ENCODE measurements at regions not wholly inside any gene's neighbourhood (a gene's known extent, or its start where the extent isn't known, plus 50 kb on each side); places are given as distances from the start of the nearest gene placed in this dataset.

- Histone ChIP-seq H4K20me1 (replicated peaks; ENCODE audit: control insufficient read depth, extremely low read depth, insufficient read depth, low read length) (no peaks in the 10 kb centered on the region), H2AFZ (ENCODE audit: low read depth, low read length) (no peak overlapping the region), H3K27me3 (ENCODE audit: control insufficient read depth in 2 of 2, insufficient read depth in 2 of 2, low read length in 2 of 2) (no peaks in the 10 kb centered on the region), H3K79me2 (ENCODE audit: control insufficient read depth, insufficient read depth, low read length) (no peaks in the 10 kb centered on the region), H3K9ac (replicated peaks; ENCODE audit: extremely low read depth, insufficient read depth, low read length) (no peak overlapping the region), H3K4me3 (replicated peaks in 1 of 3; ENCODE audit: insufficient read depth in 1 of 3, low read depth in 1 of 3, low read length in 3 of 3) (no peak overlapping the region), H3K9me3 (replicated peaks; ENCODE audit: control insufficient read depth, insufficient read depth, low read length) (peaks cover 7% of the 10 kb centered on the region), H3K4me2 (ENCODE audit: insufficient read depth, low read length) (no peak overlapping the region), H3K4me1 (ENCODE audit: control insufficient read depth, extremely low read depth, insufficient read depth, low read length) (no peaks in the 10 kb centered on the region), H3K27ac (ENCODE audit: insufficient read depth, low read depth, low read length) (no peak overlapping the region), H3K36me3 (ENCODE audit: control insufficient read depth in 2 of 2, extremely low read depth in 1 of 2, insufficient read depth in 2 of 2, low read length in 2 of 2) (no peaks in the 10 kb centered on the region), H3K9me1 (replicated peaks; ENCODE audit: control insufficient read depth, extremely low read depth, insufficient read depth, low read length) (no peaks in the 10 kb centered on the region)
- intact Hi-C loops (cut with micrococcal nuclease): no loop called here
- POLR2A ChIA-PET: no interaction called here
- no TSS peak for BruUV-seq (replicated peaks)
- dilution Hi-C loops (cut with MboI; ENCODE audit: extremely low pct_ligation_motif_present, low sequenced_read_pairs): no loop called here
- CTCF ChIA-PET: no interaction called here
- no peak for FAIRE-seq
- TF ChIP-seq GATA2 (IDR thresholded peaks at IDR 0.05; ENCODE audit: insufficient read depth, insufficient read length, low read depth, low read length) (no peak), POLR2A (IDR thresholded peaks at IDR 0.05; ENCODE audit: low read depth, low read length) (no peak)
- DNase-seq (ENCODE audit: low read depth, low spot score): no peak
Observed at GRCh38 chr12:126488806-126489205, 1423.6 kb downstream of the AACS start.

- no peak overlapping the region for H3K4me3 ChIP-seq (replicated peaks in 1 of 3; ENCODE audit: insufficient read depth in 1 of 3, low read depth in 1 of 3, low read length in 3 of 3)
- no peak overlapping the region for H2AFZ ChIP-seq (ENCODE audit: low read depth, low read length)
- BruUV-seq (replicated peaks): no TSS peak
- H3K27me3 ChIP-seq (ENCODE audit: control insufficient read depth in 2 of 2, insufficient read depth in 2 of 2, low read length in 2 of 2): no peaks in the 10 kb centered on the region
- intact Hi-C loops (cut with micrococcal nuclease) (no loop called here), dilution Hi-C loops (cut with MboI; ENCODE audit: extremely low pct_ligation_motif_present, low sequenced_read_pairs) (no loop called here)
- DNase-seq (ENCODE audit: low read depth, low spot score): no peak
- H3K36me3 ChIP-seq (ENCODE audit: control insufficient read depth in 2 of 2, extremely low read depth in 1 of 2, insufficient read depth in 2 of 2, low read length in 2 of 2): no peaks in the 10 kb centered on the region
- no peak overlapping the region for H3K27ac ChIP-seq (ENCODE audit: insufficient read depth, low read depth, low read length)
- peaks cover 3% of the 10 kb centered on the region for H3K9me3 ChIP-seq (replicated peaks; ENCODE audit: control insufficient read depth, insufficient read depth, low read length)
- no peaks in the 10 kb centered on the region for H4K20me1 ChIP-seq (replicated peaks; ENCODE audit: control insufficient read depth, extremely low read depth, insufficient read depth, low read length)
- FAIRE-seq: no peak
- ChIA-PET POLR2A (no interaction called here), CTCF (no interaction called here)
- H3K9ac ChIP-seq (replicated peaks; ENCODE audit: extremely low read depth, insufficient read depth, low read length): no peak overlapping the region
- no peak overlapping the region for H3K4me2 ChIP-seq (ENCODE audit: insufficient read depth, low read length)
- no peaks in the 10 kb centered on the region for H3K79me2 ChIP-seq (ENCODE audit: control insufficient read depth, insufficient read depth, low read length)
- no peaks in the 10 kb centered on the region for H3K9me1 ChIP-seq (replicated peaks; ENCODE audit: control insufficient read depth, extremely low read depth, insufficient read depth, low read length)
- TF ChIP-seq JUN (IDR thresholded peaks at IDR 0.05; ENCODE audit: borderline replicate concordance, insufficient read depth, insufficient read length, low read depth) (no peak), MYC (IDR thresholded peaks at IDR 0.05; ENCODE audit: low read depth, low read length) (no peak), POLR2AphosphoS5 (IDR thresholded peaks at IDR 0.05; ENCODE audit: insufficient read depth, low read depth, low read length) (no peak), CTCF (IDR thresholded peaks at IDR 0.05; ENCODE audit: extremely low read depth in 1 of 2, insufficient read depth in 1 of 2, low read depth in 1 of 2, low read length in 2 of 2) (no peak), EZH2 (IDR thresholded peaks at IDR 0.05; ENCODE audit: borderline replicate concordance, low read depth, low read length, severe bottlenecking) (no peak), GATA2 (IDR thresholded peaks at IDR 0.05; ENCODE audit: insufficient read depth, insufficient read length, low read depth, low read length) (no peak), FOS (IDR thresholded peaks at IDR 0.05; ENCODE audit: borderline replicate concordance, insufficient read depth, low read length) (no peak), MAX (IDR thresholded peaks at IDR 0.05; ENCODE audit: insufficient read depth, insufficient read length) (no peak)
- no peaks in the 10 kb centered on the region for H3K4me1 ChIP-seq (ENCODE audit: control insufficient read depth, extremely low read depth, insufficient read depth, low read length)
Observed at GRCh38 chr12:126492181-126492580, 1426.9 kb downstream of the AACS start.

All from endothelial cell of umbilical vein (primary cell).